C4-2B (cell line): ENCODE measurements at regions not wholly inside any gene's neighbourhood (a gene's known extent, or its start where the extent isn't known, plus 50 kb on each side); places are given as distances from the start of the nearest gene placed in this dataset.

ENCODE experiments used
- ZFX ChIP-seq: fragments of 450-650 bp; IDR thresholded peaks from 2 replicates; pipeline ENCODE4 v1.6.1; 2017
- TF ChIP-seq, protein P1 (sequence below): fragments of 450-650 bp; conservative IDR thresholded peaks from 2 replicates; pipeline ENCODE4 v1.5.1; 2017; ENCODE audit warnings: mild to moderate bottlenecking

DNA sequence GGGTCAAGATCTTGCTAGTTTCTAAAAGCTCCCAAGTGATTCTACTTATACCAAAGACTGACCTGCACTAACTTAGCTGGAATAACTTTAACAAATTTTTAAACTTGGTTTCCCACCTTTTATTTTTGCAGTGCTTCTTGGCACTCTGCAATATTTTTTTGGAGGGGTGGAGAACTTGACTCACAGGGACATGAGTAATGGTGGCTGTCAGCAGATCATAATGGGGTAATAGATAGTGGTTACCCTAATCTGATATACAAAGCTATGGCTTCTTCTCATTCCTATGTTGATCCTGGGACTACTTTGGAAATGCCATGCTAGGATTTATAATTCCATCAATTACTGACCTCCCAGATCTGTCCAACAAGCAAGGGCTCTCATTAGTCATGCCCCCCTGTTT, 295.7 kb downstream of the GPAT3 start:
- TF ChIP-seq, protein P1, sequence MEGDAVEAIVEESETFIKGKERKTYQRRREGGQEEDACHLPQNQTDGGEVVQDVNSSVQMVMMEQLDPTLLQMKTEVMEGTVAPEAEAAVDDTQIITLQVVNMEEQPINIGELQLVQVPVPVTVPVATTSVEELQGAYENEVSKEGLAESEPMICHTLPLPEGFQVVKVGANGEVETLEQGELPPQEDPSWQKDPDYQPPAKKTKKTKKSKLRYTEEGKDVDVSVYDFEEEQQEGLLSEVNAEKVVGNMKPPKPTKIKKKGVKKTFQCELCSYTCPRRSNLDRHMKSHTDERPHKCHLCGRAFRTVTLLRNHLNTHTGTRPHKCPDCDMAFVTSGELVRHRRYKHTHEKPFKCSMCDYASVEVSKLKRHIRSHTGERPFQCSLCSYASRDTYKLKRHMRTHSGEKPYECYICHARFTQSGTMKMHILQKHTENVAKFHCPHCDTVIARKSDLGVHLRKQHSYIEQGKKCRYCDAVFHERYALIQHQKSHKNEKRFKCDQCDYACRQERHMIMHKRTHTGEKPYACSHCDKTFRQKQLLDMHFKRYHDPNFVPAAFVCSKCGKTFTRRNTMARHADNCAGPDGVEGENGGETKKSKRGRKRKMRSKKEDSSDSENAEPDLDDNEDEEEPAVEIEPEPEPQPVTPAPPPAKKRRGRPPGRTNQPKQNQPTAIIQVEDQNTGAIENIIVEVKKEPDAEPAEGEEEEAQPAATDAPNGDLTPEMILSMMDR, result no peak
- TF ChIP-seq ZFX, result no peak
